Astrocyte of the spinal cord (primary cell): ENCODE measurements at regions not wholly inside any gene's neighbourhood (a gene's known extent, or its start where the extent isn't known, plus 50 kb on each side); places are given as distances from the start of the nearest gene placed in this dataset.

Source experiments
- DNase-seq: peaks from one replicate; pipeline ENCODE4 v3.0.0; 2011; ENCODE audit warnings: low read depth, low spot score
- H3K4me3 ChIP-seq: 2 replicates; pipeline ENCODE4 v1.5.1; 2011; ENCODE audit warnings: low read depth, mild to moderate bottlenecking, low read length, moderate library complexity
- in situ Hi-C: cut with HindIII; loops from 2 replicates; pipeline ENCODE4 v1.10.0; 2017; ENCODE audit warnings: low sequenced_read_pairs
- TF ChIP-seq, protein P1 (sequence below): IDR thresholded peaks from 2 replicates; pipeline ENCODE4 v1.5.1; 2012; ENCODE audit warnings: low read depth, mild to moderate bottlenecking, low read length, inconsistent platforms

DNA sequence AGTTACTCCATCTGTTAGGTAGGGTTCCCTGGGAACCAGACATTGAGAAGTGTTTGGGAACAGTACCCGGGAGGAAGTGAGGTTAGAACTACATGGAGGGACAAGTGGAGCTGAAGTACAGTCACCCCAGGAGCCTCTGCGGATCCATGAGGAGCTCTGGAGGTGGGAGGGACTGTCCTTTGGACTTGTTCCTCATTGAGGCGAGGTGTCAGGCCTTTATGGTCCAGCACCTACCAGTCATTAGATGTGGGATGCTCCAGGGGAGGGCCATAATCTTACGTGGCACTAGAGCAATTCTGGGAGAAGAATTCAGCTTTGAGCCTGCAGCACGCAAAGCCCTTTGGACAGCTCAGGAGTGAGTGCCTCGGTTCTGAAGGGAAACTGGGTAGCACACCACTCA, 142.8 kb downstream of the DACT1 start:
- DNase-seq: no peak
- TF ChIP-seq, protein P1, sequence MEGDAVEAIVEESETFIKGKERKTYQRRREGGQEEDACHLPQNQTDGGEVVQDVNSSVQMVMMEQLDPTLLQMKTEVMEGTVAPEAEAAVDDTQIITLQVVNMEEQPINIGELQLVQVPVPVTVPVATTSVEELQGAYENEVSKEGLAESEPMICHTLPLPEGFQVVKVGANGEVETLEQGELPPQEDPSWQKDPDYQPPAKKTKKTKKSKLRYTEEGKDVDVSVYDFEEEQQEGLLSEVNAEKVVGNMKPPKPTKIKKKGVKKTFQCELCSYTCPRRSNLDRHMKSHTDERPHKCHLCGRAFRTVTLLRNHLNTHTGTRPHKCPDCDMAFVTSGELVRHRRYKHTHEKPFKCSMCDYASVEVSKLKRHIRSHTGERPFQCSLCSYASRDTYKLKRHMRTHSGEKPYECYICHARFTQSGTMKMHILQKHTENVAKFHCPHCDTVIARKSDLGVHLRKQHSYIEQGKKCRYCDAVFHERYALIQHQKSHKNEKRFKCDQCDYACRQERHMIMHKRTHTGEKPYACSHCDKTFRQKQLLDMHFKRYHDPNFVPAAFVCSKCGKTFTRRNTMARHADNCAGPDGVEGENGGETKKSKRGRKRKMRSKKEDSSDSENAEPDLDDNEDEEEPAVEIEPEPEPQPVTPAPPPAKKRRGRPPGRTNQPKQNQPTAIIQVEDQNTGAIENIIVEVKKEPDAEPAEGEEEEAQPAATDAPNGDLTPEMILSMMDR: no peak
- in situ Hi-C loops: no loop called here
- H3K4me3 ChIP-seq: no peak overlapping the region

DNA sequence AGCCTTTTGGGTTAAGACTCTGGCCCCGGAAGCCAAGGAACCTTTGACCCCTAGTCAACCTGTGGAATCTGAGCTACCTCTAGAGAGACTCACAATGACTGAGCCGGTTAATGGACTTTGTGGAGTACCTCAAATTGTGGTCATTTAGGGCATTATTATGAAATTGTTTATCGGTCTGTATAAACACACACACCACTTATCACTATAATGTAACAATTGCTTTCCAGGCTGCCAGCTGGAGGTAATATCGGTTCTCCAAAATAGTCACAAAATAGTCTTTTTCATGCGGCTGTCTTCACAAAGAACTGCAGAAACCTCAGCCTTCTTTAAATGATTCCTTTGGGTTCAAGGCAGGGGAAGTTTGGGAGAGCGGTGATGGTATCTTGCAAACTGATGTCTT, 144.2 kb downstream of the DACT1 start:
- H3K4me3 ChIP-seq: no peak overlapping the region
- no peak for DNase-seq
- in situ Hi-C loops: no loop called here
- TF ChIP-seq, protein P1: no peak

DNA sequence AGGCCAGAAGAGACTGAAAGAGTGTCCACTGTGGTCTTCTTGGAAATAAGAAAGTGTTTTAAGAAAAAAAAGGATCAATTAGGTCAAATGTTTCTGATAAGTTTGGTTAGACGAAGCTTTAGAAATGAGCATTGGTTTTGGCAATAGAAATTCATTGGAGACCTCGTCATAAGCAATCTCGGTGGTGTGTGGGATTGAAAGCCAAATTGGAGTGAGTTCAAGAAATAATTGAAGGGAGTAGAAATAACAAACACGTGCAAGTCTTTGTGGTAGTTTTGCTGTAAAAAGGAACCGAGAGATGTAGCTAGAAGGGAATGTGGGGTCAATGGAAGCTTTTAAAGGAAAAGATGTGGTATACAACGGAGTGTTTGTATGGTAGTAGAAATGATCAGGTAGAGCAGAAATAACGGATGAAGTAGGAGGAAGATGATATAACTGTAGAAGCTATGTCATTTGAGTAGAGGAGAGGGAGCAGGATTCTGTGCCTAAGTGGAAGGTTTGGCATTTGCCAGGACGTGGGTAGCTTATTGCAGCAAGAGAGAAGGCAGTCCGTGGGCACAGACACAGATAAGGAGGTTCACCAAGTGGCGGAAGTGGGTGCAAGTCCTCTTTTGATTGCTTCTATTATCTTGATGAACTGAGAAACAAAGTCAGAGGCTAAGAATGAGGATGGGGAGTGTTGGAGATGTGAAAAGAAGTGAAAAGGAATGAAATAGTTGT, 146.2 kb downstream of the DACT1 start:
- TF ChIP-seq, protein P1: no peak
- in situ Hi-C loops: no loop called here
- no peak for DNase-seq
- no peak overlapping the region for H3K4me3 ChIP-seq

DNA sequence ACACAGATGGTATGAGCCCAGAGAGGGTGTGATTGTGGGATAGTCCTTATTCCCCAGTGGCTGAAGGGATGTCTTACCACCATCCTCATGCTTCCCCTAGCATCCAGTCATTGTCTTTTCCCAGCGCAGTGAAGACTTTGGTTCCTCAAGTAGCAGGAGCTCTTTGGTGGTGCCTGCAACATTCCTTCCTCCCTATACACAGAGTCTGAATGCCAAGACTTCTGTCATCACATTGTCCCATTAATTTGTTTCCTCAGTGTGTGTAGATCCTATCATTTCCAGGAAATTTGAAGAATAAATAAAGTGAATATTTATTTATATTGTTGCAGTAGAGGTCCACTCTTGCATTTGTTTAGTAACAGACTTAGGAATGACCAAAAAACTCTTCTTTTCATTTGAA, 147.2 kb downstream of the DACT1 start:
- TF ChIP-seq, protein P1: no peak
- in situ Hi-C loops: no loop called here
- H3K4me3 ChIP-seq: no peak overlapping the region
- no peak for DNase-seq

DNA sequence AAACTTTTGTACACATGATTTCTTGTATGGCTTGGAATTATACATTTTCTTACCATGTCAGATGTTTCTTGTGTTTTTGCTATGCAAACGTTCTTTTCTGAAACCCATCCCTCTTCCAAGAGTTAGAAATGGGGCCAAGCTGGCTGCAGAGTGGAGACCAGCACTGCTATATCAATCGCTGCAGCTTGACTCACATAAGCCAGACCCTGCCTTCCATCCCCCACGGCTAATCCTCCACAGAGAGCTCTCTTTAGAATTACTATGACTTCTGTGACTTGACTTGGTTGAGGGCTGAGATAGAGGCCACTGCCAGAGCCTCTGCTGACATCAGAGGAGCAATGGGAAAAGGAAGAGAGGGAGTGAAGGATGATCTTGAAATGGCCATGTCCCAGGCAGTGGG, 147.9 kb downstream of the DACT1 start:
- no peak overlapping the region for H3K4me3 ChIP-seq
- TF ChIP-seq, protein P1: no peak
- in situ Hi-C loops: no loop called here
- no peak for DNase-seq

DNA sequence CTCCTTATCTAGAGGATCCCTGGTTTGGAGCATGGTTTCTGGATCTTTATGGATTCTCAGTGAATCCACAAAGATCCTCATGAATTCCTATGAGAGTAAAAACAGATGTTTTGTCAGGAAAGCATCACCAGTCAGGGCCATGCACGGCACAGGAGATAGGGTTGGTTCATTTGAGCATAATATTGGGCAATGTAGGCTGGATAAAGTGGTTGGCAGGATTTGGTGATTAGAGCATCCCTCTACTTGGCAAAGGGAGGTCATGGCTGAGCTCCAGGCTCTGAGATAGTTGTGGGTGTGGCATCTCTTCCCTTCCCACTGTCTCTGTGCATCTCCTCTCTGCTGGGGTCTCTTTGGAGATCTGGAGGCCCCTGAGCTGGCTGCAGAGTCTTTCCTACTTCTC, 149.8 kb downstream of the DACT1 start:
- no peak for DNase-seq
- TF ChIP-seq, protein P1: no peak
- in situ Hi-C loops: no loop called here
- no peak overlapping the region for H3K4me3 ChIP-seq
